ENCODE measurements at regions not wholly inside any gene's neighbourhood (a gene's known extent, or its start where the extent isn't known, plus 50 kb on each side); places are given as distances from the start of the nearest gene placed in this dataset.
"Not testable (repeated sequence)": the region's sequence is repeated elsewhere in the genome, so short reads cannot be mapped to it uniquely, and the experiment has no call there.

DNA sequence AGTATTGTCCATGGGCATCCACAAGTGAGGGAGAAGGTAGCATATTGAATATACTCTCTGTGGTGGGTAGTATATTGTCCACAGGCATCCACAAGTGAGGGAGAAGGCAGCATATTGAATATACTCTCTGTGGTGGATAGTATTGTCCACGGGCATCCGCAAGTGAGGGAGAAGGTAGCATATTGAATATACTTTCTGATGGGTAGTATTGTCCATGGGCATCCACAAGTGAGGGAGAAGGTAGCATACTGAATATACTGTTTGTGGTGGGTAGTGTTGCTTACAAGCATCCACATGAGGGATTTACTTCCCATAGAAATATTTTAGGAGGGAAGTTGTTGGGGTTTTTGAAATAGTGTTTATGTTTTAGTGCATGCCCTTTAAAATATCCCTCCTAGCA, 784.1 kb upstream of the TPTE start:
- not testable (repeated sequence) for DNase-seq; H4K20me1 ChIP-seq (ENCODE audit: insufficient read depth, low read depth, low read length); H3K27me3 ChIP-seq (ENCODE audit: low read length); H2AFZ ChIP-seq (ENCODE audit: low read length); H3K4me3 ChIP-seq (ENCODE audit: low read length); H3K79me2 ChIP-seq (ENCODE audit: low read length); H3K9me2 ChIP-seq (replicated peaks; ENCODE audit: insufficient read depth, low read length); H3K36me3 ChIP-seq (ENCODE audit: insufficient read depth, low read length); H3K9ac ChIP-seq (ENCODE audit: low read length); H3K4me2 ChIP-seq (ENCODE audit: low read depth, low read length, poor library complexity, severe bottlenecking); H3K27ac ChIP-seq (ENCODE audit: low read length); H3K4me1 ChIP-seq (ENCODE audit: low read length)
- H3K9me3 ChIP-seq (ENCODE audit: low read length), result peaks cover 73% of the 10 kb centered on the region

DNA sequence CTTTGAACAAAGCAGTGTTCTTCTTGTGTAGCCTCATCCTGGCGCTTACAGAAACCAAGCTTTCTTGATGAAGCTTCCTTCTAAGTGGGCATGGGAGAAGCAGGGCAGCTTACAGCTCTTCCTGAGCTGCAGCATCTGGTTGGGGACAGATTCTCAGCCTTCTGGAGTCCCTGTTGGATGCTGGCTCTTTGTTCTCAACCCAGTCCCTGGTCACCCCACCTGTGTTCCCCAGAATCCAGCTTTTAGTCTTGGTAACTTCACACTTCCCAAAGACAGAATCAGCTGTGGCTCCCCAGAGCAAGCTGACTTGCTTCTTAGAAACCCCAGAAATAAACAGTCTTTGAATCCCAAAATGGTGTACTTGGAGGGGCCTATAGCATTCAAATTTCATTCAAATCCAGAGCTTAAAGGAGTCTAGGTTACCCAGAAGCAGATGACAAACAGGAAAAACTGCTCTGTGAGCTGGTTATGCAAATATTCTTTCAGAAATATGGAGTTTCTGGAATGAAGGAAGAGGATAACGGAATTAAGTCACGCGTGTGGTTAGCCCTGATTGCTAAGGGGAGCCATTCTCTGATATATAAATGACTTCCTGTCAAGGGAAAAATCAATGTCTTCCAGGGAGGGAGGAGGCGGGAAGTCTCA, 783.4 kb upstream of the TPTE start:
- not testable (repeated sequence) for H2AFZ ChIP-seq (ENCODE audit: low read length); H3K9me2 ChIP-seq (replicated peaks; ENCODE audit: insufficient read depth, low read length); H3K27ac ChIP-seq (ENCODE audit: low read length); H3K4me3 ChIP-seq (ENCODE audit: low read length); H3K36me3 ChIP-seq (ENCODE audit: insufficient read depth, low read length); H3K4me2 ChIP-seq (ENCODE audit: low read depth, low read length, poor library complexity, severe bottlenecking); H3K27me3 ChIP-seq (ENCODE audit: low read length); H3K9ac ChIP-seq (ENCODE audit: low read length); H3K4me1 ChIP-seq (ENCODE audit: low read length); H3K79me2 ChIP-seq (ENCODE audit: low read length); DNase-seq; H4K20me1 ChIP-seq (ENCODE audit: insufficient read depth, low read depth, low read length)
- peaks cover 70% of the 10 kb centered on the region for H3K9me3 ChIP-seq (ENCODE audit: low read length)

DNA sequence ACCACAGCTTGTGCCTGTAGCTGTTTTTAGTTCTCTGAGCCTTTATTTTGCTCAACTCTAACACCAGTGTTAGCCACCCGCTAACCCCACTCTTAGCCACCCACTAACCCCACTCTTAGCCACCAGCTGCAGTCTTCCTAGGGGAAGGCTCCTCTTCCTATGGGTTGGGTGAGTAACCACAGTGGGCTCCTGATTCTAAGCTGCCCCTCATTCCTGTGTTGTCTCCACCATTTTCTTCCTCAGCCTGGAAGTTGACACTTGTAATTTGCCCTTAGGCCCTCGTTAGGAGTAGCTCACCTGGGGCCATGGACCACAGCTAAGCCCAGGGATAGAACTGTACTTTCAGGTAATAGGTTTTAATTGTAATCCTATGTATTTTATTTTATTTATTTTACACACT, 782.9 kb upstream of the TPTE start:
- Histone ChIP-seq H3K36me3 (ENCODE audit: insufficient read depth, low read length) (no peaks in the 10 kb centered on the region), H3K4me1 (ENCODE audit: low read length) (no peaks in the 10 kb centered on the region), H3K79me2 (ENCODE audit: low read length) (no peaks in the 10 kb centered on the region), H4K20me1 (ENCODE audit: insufficient read depth, low read depth, low read length) (no peaks in the 10 kb centered on the region), H3K27ac (ENCODE audit: low read length) (no peak overlapping the region), H3K9me3 (ENCODE audit: low read length) (peaks cover 72% of the 10 kb centered on the region), H3K4me3 (ENCODE audit: low read length) (no peak overlapping the region), H3K27me3 (ENCODE audit: low read length) (no peaks in the 10 kb centered on the region), H2AFZ (ENCODE audit: low read length) (no peak overlapping the region), H3K9ac (ENCODE audit: low read length) (no peak overlapping the region), H3K9me2 (replicated peaks; ENCODE audit: insufficient read depth, low read length) (no peaks in the 10 kb centered on the region), H3K4me2 (ENCODE audit: low read depth, low read length, poor library complexity, severe bottlenecking) (no peak overlapping the region)
- DNase-seq, result no peak

DNA sequence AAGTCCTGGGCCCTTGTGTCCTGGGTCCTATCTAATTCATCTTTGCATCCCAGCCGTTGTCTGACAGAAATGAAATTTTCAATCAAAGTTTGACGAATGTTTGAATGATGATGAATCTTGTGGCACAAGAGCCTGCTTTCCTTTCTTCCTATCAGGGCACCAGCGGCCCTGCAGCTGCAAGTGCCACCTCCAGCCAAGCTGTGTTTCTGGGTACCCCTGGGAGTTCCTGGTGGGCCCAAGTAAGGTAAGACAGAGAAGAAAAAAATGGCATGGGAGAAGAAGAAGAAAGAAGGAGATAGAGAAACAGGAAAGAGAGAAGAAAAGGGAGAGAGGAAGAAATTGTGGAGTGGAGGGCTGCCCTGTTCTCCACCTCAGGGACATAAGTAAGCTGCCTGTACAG, 782.1 kb upstream of the TPTE start:
- DNase-seq, result no peak
- H3K9ac ChIP-seq (ENCODE audit: low read length), result no peak overlapping the region
- H4K20me1 ChIP-seq (ENCODE audit: insufficient read depth, low read depth, low read length), result no peaks in the 10 kb centered on the region
- H3K4me3 ChIP-seq (ENCODE audit: low read length), result no peak overlapping the region
- H3K4me2 ChIP-seq (ENCODE audit: low read depth, low read length, poor library complexity, severe bottlenecking), result no peak overlapping the region
- no peak overlapping the region for H3K27ac ChIP-seq (ENCODE audit: low read length)
- no peaks in the 10 kb centered on the region for H3K27me3 ChIP-seq (ENCODE audit: low read length)
- no peaks in the 10 kb centered on the region for H3K9me2 ChIP-seq (replicated peaks; ENCODE audit: insufficient read depth, low read length)
- no peaks in the 10 kb centered on the region for H3K79me2 ChIP-seq (ENCODE audit: low read length)
- H3K36me3 ChIP-seq (ENCODE audit: insufficient read depth, low read length), result no peaks in the 10 kb centered on the region
- no peak overlapping the region for H2AFZ ChIP-seq (ENCODE audit: low read length)
- H3K9me3 ChIP-seq (ENCODE audit: low read length), result peaks cover 70% of the 10 kb centered on the region
- H3K4me1 ChIP-seq (ENCODE audit: low read length), result no peaks in the 10 kb centered on the region

DNA sequence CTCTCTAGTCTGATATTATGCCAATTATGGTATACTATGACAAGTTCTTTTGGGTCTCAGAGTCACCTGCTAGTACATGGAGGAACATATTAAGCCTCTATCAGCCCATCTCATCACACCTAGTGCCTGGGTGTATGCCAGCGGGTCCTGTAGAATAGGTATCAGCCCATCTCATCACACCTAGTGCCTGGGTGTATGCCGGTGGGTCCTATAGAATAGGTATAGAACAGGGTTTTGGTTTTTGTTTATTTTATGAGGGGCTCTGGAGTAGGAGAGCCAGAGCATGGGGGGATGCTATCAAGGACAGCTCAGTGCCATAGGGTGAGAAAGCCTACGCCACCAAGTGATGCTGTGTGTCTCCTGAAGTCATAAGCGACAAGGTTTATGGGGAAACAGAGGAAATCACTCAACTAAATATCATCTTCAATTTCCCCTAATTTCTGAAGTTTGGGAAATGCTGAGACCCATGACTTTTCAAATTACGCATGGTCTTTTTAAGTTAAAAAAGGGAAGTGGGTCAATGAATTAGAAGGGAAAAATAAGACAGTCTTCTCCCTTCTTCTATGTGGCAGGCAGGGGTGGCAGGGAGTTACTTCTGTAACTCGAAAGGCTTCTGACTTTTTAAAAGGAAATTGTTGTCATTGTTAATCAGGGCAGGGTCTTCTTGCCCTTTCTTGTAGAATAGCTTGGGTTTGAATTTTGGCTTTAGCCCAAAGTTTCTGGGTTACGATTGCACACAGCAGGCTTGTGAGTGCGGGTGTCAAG, 781.0 kb upstream of the TPTE start:
- H3K79me2 ChIP-seq (ENCODE audit: low read length), result not testable (repeated sequence)

DNA sequence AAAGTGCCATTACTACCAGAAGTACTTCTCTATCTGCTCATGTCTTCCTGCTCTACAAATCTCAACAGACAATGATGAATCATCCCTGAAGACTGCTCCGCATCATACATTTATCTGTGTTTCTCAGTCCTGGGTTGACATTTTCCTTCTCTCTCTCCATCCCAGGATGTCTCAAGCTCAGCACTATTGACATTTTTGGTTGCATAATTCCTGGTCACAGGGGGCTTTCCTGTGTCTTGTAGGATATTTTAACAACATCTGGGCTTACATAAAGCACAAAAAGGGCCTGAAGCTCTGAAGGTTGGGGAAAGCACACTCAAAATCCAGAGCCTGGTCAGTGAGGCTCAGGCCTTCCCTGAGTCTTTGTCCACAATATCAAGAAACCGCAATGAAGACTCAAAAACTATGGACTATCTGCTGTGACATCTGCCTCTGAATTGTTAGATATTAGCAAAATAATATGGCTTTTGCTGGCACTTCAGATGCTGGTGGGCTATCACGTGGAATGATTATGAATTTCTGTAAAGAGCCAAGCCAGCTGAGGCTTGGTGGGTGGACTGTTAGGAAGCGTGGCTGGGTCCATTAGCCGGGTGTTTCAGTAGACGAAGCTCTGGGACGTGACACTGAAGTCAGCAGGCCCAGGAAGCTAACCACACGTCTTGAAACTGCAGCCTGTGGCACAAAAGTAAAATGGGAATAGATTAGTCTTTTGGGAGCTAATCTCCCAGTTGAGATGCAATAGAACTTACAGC, 780.2 kb upstream of the TPTE start:
- not testable (repeated sequence) for H3K4me2 ChIP-seq (ENCODE audit: low read depth, low read length, poor library complexity, severe bottlenecking); H3K4me3 ChIP-seq (ENCODE audit: low read length); H3K79me2 ChIP-seq (ENCODE audit: low read length)

More for the DNA sequence above, 781.0 kb upstream of the TPTE start:
- not testable (repeated sequence) for DNase-seq; H4K20me1 ChIP-seq (ENCODE audit: insufficient read depth, low read depth, low read length); H2AFZ ChIP-seq (ENCODE audit: low read length); H3K36me3 ChIP-seq (ENCODE audit: insufficient read depth, low read length); H3K27me3 ChIP-seq (ENCODE audit: low read length); H3K4me3 ChIP-seq (ENCODE audit: low read length); H3K9ac ChIP-seq (ENCODE audit: low read length); H3K9me2 ChIP-seq (replicated peaks; ENCODE audit: insufficient read depth, low read length); H3K4me1 ChIP-seq (ENCODE audit: low read length); H3K4me2 ChIP-seq (ENCODE audit: low read depth, low read length, poor library complexity, severe bottlenecking); H3K27ac ChIP-seq (ENCODE audit: low read length)
- peaks cover 66% of the 10 kb centered on the region for H3K9me3 ChIP-seq (ENCODE audit: low read length)

DNA sequence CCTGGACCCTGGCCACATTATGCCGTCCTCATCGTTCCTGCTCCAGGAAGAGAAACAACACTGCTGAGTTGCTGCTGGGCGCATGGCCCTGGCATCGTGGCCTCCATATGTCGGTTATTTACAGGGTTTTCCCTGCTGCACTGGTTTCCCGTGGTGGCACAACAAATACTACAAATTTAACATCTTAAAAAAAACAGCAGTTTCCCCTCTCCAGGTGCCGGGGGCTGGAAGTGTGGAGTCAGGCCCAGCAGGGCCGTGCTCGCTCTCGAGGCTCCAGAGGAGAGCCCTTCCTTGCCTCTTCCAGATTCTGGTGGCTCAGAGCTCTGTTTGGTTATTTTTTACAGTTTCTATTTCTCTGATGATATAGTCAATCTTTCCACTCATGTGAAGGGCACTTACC, 777.8 kb upstream of the TPTE start:
- H3K4me1 ChIP-seq (ENCODE audit: low read length); H3K4me3 ChIP-seq (ENCODE audit: low read length); H3K9ac ChIP-seq (ENCODE audit: low read length); DNase-seq; H3K27ac ChIP-seq (ENCODE audit: low read length); H4K20me1 ChIP-seq (ENCODE audit: insufficient read depth, low read depth, low read length); H2AFZ ChIP-seq (ENCODE audit: low read length); H3K4me2 ChIP-seq (ENCODE audit: low read depth, low read length, poor library complexity, severe bottlenecking); H3K9me2 ChIP-seq (replicated peaks; ENCODE audit: insufficient read depth, low read length); H3K27me3 ChIP-seq (ENCODE audit: low read length); H3K79me2 ChIP-seq (ENCODE audit: low read length); H3K36me3 ChIP-seq (ENCODE audit: insufficient read depth, low read length): not testable (repeated sequence)
- H3K9me3 ChIP-seq (ENCODE audit: low read length), result peaks cover 63% of the 10 kb centered on the region

More for the DNA sequence above, 780.2 kb upstream of the TPTE start:
- not testable (repeated sequence) for H3K36me3 ChIP-seq (ENCODE audit: insufficient read depth, low read length); H2AFZ ChIP-seq (ENCODE audit: low read length); DNase-seq; H3K9me2 ChIP-seq (replicated peaks; ENCODE audit: insufficient read depth, low read length); H3K9ac ChIP-seq (ENCODE audit: low read length); H4K20me1 ChIP-seq (ENCODE audit: insufficient read depth, low read depth, low read length); H3K27me3 ChIP-seq (ENCODE audit: low read length); H3K27ac ChIP-seq (ENCODE audit: low read length); H3K4me1 ChIP-seq (ENCODE audit: low read length)
- H3K9me3 ChIP-seq (ENCODE audit: low read length), result peaks cover 64% of the 10 kb centered on the region

DNA sequence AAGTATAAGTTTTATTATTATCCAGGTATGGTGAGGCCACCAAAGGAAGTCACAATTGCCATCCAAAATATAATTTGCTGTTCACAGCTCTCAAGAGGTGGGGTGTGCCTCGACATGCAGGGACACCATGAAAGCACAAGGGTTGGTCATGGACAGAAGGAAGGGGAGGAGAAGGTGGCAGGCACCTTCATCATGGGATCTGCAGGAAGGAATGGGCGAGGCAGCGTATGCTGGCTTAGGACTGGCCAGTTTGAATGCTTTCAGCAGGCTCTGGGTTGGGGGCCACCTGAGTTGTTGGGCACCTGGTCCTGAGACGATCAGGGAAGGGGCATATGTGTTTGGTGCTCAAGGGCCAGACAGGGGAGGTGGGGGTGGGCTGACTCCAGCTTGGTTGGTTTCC, 777.2 kb upstream of the TPTE start:
- not testable (repeated sequence) for H3K4me3 ChIP-seq (ENCODE audit: low read length); H2AFZ ChIP-seq (ENCODE audit: low read length); H3K36me3 ChIP-seq (ENCODE audit: insufficient read depth, low read length); H3K4me2 ChIP-seq (ENCODE audit: low read depth, low read length, poor library complexity, severe bottlenecking); DNase-seq; H3K4me1 ChIP-seq (ENCODE audit: low read length); H3K9me2 ChIP-seq (replicated peaks; ENCODE audit: insufficient read depth, low read length); H3K27ac ChIP-seq (ENCODE audit: low read length); H3K79me2 ChIP-seq (ENCODE audit: low read length); H3K27me3 ChIP-seq (ENCODE audit: low read length); H4K20me1 ChIP-seq (ENCODE audit: insufficient read depth, low read depth, low read length); H3K9ac ChIP-seq (ENCODE audit: low read length)
- peaks cover 64% of the 10 kb centered on the region for H3K9me3 ChIP-seq (ENCODE audit: low read length)
